ENCODE measurements at regions not wholly inside any gene's neighbourhood (a gene's known extent, or its start where the extent isn't known, plus 50 kb on each side); places are given as distances from the start of the nearest gene placed in this dataset.
"Not testable (repeated sequence)": the region's sequence is repeated elsewhere in the genome, so short reads cannot be mapped to it uniquely, and the experiment has no call there.

GRCh38 chr5:96103829-96104228 lies 142.2 kb upstream of the ELL2 start:
- not testable (repeated sequence) for TF ChIP-seq POLR2A (IDR thresholded peaks at IDR 0.05; ENCODE audit: low read depth, low read length); JUN (IDR thresholded peaks at IDR 0.05; ENCODE audit: borderline replicate concordance, insufficient read depth, insufficient read length, low read depth); CTCF (IDR thresholded peaks at IDR 0.05; ENCODE audit: extremely low read depth in 1 of 2, insufficient read depth in 1 of 2, low read depth in 1 of 2, low read length in 2 of 2); MAX (IDR thresholded peaks at IDR 0.05; ENCODE audit: insufficient read depth, insufficient read length); POLR2AphosphoS5 (IDR thresholded peaks at IDR 0.05; ENCODE audit: insufficient read depth, low read depth, low read length); FOS (IDR thresholded peaks at IDR 0.05; ENCODE audit: borderline replicate concordance, insufficient read depth, low read length); EZH2 (IDR thresholded peaks at IDR 0.05; ENCODE audit: borderline replicate concordance, low read depth, low read length, severe bottlenecking); MYC (IDR thresholded peaks at IDR 0.05; ENCODE audit: low read depth, low read length); GATA2 (IDR thresholded peaks at IDR 0.05; ENCODE audit: insufficient read depth, insufficient read length, low read depth, low read length)
